ENCODE measurements at regions not wholly inside any gene's neighbourhood (a gene's known extent, or its start where the extent isn't known, plus 50 kb on each side); places are given as distances from the start of the nearest gene placed in this dataset.

DNA sequence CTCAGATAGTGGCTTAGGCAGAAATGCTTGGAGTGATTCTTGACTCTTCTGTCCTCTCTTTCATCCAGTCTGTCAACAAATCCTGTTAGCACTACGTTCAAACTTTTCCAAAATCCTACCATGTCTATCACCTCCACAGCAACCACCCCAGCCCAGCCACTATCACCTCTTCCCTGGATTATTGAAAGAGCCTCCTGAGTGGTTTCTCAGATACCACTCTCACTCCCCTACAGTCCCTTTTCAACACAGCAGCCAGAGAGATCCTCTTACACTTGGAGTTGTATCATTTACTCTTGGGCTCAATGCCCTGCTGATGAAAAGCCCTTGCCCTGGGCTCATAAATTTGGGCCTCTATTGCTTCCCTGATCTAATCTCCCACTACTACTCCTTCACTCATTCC is 218.9 kb downstream of the EXOC5 start:
- TF ChIP-seq CTCF (IDR thresholded peaks at IDR 0.05; ENCODE audit: borderline replicate concordance, extremely low read depth, low read length, poor library complexity, severe bottlenecking) (no peak), EZH2 (IDR thresholded peaks at IDR 0.05; ENCODE audit: borderline replicate concordance, low read depth, low read length, severe bottlenecking) (no peak)

All from DND-41 (cell line).